PC-9 (cell line): ENCODE measurements at regions not wholly inside any gene's neighbourhood (a gene's known extent, or its start where the extent isn't known, plus 50 kb on each side); places are given as distances from the start of the nearest gene placed in this dataset.

Experiments used
- BruUV-seq: library from RNA; stranded (reverse); fragments of 400-500 nt; replicated peaks from 2 replicates; lab custom pipeline; 2021; lab: Mats Ljungman, UMichigan
- CTCF ChIA-PET: fragments of 300-600 bp; sonication (Branson Sonifier 250); formaldehyde crosslinking; loops from one replicate; lab custom pipeline; 2022; ENCODE audit warnings: antibody characterized with exemption; lab: Charles Lee
- POLR2A ChIA-PET: fragments of 300-600 bp; sonication (Branson Sonifier 250); formaldehyde crosslinking; loops from one replicate; lab custom pipeline; 2022; ENCODE audit warnings: antibody characterized with exemption; ENCODE audit not compliant: unreplicated experiment; lab: Charles Lee
- DNase-seq, 2 experiments: peaks; one replicate each; pipeline versions ENCODE4 v3.0.0 to v3.0.0-alpha.2; 2015 to 2022; ENCODE audit warnings: mixed read lengths in 1 of 2
- H2AFZ ChIP-seq: fragments of 200-600 bp; sonication (generic); 2 replicates; pipeline ENCODE4 v1.8.1; 2017; ENCODE audit warnings: antibody characterized with exemption
- H3F3A ChIP-seq: fragments of 200-600 bp; sonication (generic); 2 replicates; pipeline ENCODE4 v1.8.1; 2017; ENCODE audit warnings: antibody characterized with exemption, mild to moderate bottlenecking, low read depth; ENCODE audit not compliant: insufficient read depth
- H3K27ac ChIP-seq: fragments of 200-600 bp; sonication (generic); 2 replicates; pipeline ENCODE4 v1.6.1; 2016; ENCODE audit warnings: mixed run types
- H3K27me3 ChIP-seq: fragments of 200-600 bp; sonication (generic); 2 replicates; pipeline ENCODE4 v1.6.1; 2016; ENCODE audit warnings: low read depth, mixed run types; ENCODE audit not compliant: insufficient read depth
- H3K36me3 ChIP-seq: fragments of 200-600 bp; sonication (generic); 2 replicates; pipeline ENCODE4 v1.6.1; 2016; ENCODE audit warnings: low read depth, mixed run types
- H3K4me1 ChIP-seq: fragments of 200-600 bp; sonication (generic); replicated peaks from 2 replicates; pipeline ENCODE4 v1.6.1; 2016; ENCODE audit warnings: mixed run types; ENCODE audit not compliant: insufficient read depth
- H3K4me2 ChIP-seq: fragments of 200-600 bp; sonication (generic); 2 replicates; pipeline ENCODE4 v1.6.1; 2017; ENCODE audit warnings: mixed run types
- H3K4me3 ChIP-seq: fragments of 200-600 bp; sonication (generic); 2 replicates; pipeline ENCODE4 v1.6.1; 2016; ENCODE audit warnings: mixed run types
- H3K79me2 ChIP-seq: fragments of 200-600 bp; sonication (generic); 2 replicates; pipeline ENCODE4 v1.6.1; 2017; ENCODE audit warnings: low read depth, mixed run types
- H3K9me2 ChIP-seq: fragments of 200-600 bp; sonication (generic); 2 replicates; pipeline ENCODE4 v1.8.1; 2017; ENCODE audit warnings: mild to moderate bottlenecking; ENCODE audit not compliant: insufficient read depth
- H3K9me3 ChIP-seq: fragments of 200-600 bp; sonication (generic); 2 replicates; pipeline ENCODE4 v1.8.1; 2016; ENCODE audit warnings: low read depth; ENCODE audit not compliant: insufficient read depth
- H4K20me1 ChIP-seq: fragments of 200-600 bp; sonication (generic); 2 replicates; pipeline ENCODE4 v1.8.1; 2017; ENCODE audit not compliant: insufficient read depth
- CTCF ChIP-seq: fragments of 200-600 bp; sonication (generic); conservative IDR thresholded peaks from 2 replicates; pipeline ENCODE4 v1.6.1; 2017; ENCODE audit warnings: mixed run types, antibody characterized with exemption, mild to moderate bottlenecking, moderate library complexity
- EZH2 ChIP-seq: fragments of 200-600 bp; sonication (generic); IDR thresholded peaks from 2 replicates; pipeline ENCODE4 v1.8.0; 2017; ENCODE audit warnings: antibody characterized with exemption, low read depth
- intact Hi-C: fragments of 100-400 bp; cut with micrococcal nuclease; formaldehyde crosslinking; loops from one replicate; pipeline ENCODE4 v1.10.0; 2022; ENCODE audit not compliant: unreplicated experiment

- no TSS peak for BruUV-seq
- intact Hi-C loops: no loop called here
- Histone ChIP-seq H2AFZ (no peak overlapping the region), H3K27me3 (no peaks in the 10 kb centered on the region), H3K4me2 (no peak overlapping the region), H3K36me3 (no peaks in the 10 kb centered on the region), H3K79me2 (no peaks in the 10 kb centered on the region), H3K9me3 (no peaks in the 10 kb centered on the region), H3K9me2 (no peaks in the 10 kb centered on the region), H3K27ac (no peak overlapping the region), H3F3A (no peaks in the 10 kb centered on the region), H3K4me3 (no peak overlapping the region), H4K20me1 (no peaks in the 10 kb centered on the region), H3K4me1 (no peaks in the 10 kb centered on the region)
- DNase-seq: no peak
- TF ChIP-seq EZH2: no peak
- no peak for TF ChIP-seq CTCF
- ChIA-PET POLR2A (no interaction called here), CTCF (no interaction called here)
These were observed 399.2 kb downstream of the NLGN4X start for GRCh38 chrX:5829469-5829868.

- no peaks in the 10 kb centered on the region for H3K9me3 ChIP-seq
- no peak overlapping the region for H3K4me2 ChIP-seq
- intact Hi-C loops: no loop called here
- H4K20me1 ChIP-seq: no peaks in the 10 kb centered on the region
- H3K9me2 ChIP-seq: no peaks in the 10 kb centered on the region
- no peak for TF ChIP-seq EZH2
- no peak for TF ChIP-seq CTCF
- no peaks in the 10 kb centered on the region for H3K79me2 ChIP-seq
- POLR2A ChIA-PET: no interaction called here
- H3K36me3 ChIP-seq: no peaks in the 10 kb centered on the region
- no peaks in the 10 kb centered on the region for H3K27me3 ChIP-seq
- no peak overlapping the region for H3K4me3 ChIP-seq
- no peaks in the 10 kb centered on the region for H3F3A ChIP-seq
- H2AFZ ChIP-seq: no peak overlapping the region
- BruUV-seq: no TSS peak
- no peaks in the 10 kb centered on the region for H3K4me1 ChIP-seq
- CTCF ChIA-PET: no interaction called here
- no peak for DNase-seq
- H3K27ac ChIP-seq: no peak overlapping the region
These were observed 399.6 kb downstream of the NLGN4X start for GRCh38 chrX:5829060-5829459.

DNA sequence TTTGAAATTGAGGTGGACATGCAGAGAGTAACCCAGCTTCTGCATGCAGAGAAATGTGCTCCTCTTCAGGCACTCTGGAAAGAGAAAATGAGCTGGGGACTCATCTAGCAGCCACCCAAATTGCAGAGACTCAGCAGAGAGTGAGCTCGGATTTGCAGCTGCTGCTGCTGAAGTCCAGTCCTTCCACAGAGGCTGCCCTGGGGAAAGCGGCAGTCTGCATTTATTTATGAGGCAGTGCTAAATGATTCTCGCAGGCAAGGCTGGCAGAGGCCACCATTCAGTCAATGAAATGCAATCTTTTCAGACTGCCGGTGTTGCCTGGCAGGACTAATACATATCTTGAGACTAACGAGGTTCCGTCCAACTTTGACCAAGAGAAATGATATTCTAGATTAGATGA is 404.8 kb downstream of the NLGN4X start:
- Histone ChIP-seq H2AFZ (no peak overlapping the region), H3K36me3 (no peaks in the 10 kb centered on the region), H3K9me2 (no peaks in the 10 kb centered on the region), H3K4me1 (no peaks in the 10 kb centered on the region), H3K4me2 (no peak overlapping the region), H3K27ac (no peak overlapping the region), H4K20me1 (no peaks in the 10 kb centered on the region), H3K4me3 (no peak overlapping the region), H3F3A (no peaks in the 10 kb centered on the region), H3K9me3 (no peaks in the 10 kb centered on the region), H3K79me2 (no peaks in the 10 kb centered on the region), H3K27me3 (no peaks in the 10 kb centered on the region)
- BruUV-seq: no TSS peak
- ChIA-PET POLR2A (no interaction called here), CTCF (no interaction called here)
- intact Hi-C loops: no loop called here
- DNase-seq: no peak
- TF ChIP-seq CTCF (no peak), EZH2 (no peak)
